ENCODE measurements at regions not wholly inside any gene's neighbourhood (a gene's known extent, or its start where the extent isn't known, plus 50 kb on each side); places are given as distances from the start of the nearest gene placed in this dataset.

DNA sequence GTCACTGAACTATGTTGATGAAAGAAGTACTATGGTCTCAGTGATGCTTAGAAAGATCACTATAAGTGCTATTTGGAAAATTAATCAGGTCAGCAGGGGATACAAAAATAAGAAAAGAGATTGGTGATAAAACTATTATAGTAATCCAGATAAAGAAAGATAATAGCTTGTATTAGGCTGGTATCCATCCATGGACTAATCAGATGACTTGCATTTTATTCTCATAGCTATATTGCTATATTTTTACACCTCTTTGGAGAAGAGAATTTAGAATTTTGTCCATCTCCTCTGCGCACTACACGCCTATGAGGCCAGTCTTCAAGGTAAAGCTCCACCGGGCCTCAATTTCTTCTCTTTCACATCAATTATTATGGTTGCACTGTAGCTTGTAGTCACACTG is 635.1 kb upstream of the DDX18 start:
- no peak overlapping the region for H2AFZ ChIP-seq (ENCODE audit: low read length)
- H3K79me2 ChIP-seq (ENCODE audit: insufficient read depth, low read length), result no peaks in the 10 kb centered on the region
- H3K9me3 ChIP-seq (ENCODE audit: low read depth, low read length), result no peaks in the 10 kb centered on the region
- no peak overlapping the region for H3K27ac ChIP-seq (ENCODE audit: low read depth, low read length)
- DNase-seq (ENCODE audit: insufficient read length, low spot score, missing footprints), result no peak
- H3K4me2 ChIP-seq (ENCODE audit: insufficient read depth, low read length), result no peak overlapping the region
- no peaks in the 10 kb centered on the region for H3K4me1 ChIP-seq (ENCODE audit: insufficient read depth, low read length)
- H4K20me1 ChIP-seq (ENCODE audit: insufficient read depth, low read length), result no peaks in the 10 kb centered on the region
- no peaks in the 10 kb centered on the region for H3K27me3 ChIP-seq (ENCODE audit: insufficient read depth, low read length)
- no peak overlapping the region for H3K4me3 ChIP-seq (ENCODE audit: insufficient read depth, low read length)
- no peaks in the 10 kb centered on the region for H3K36me3 ChIP-seq (ENCODE audit: insufficient read depth, low read length)
- no peak for TF ChIP-seq CTCF (IDR thresholded peaks at IDR 0.05; ENCODE audit: extremely low read depth, low read depth, low read length)

GRCh38 chr2:117190856-117191559 is 623.5 kb upstream of the DDX18 start:
- no peaks in the 10 kb centered on the region for H3K79me2 ChIP-seq (ENCODE audit: insufficient read depth, low read length)
- H3K9me3 ChIP-seq (ENCODE audit: low read depth, low read length), result peaks cover 5% of the 10 kb centered on the region
- H3K4me2 ChIP-seq (ENCODE audit: insufficient read depth, low read length), result no peak overlapping the region
- no peak for DNase-seq (ENCODE audit: insufficient read length, low spot score, missing footprints)
- H3K27ac ChIP-seq (ENCODE audit: low read depth, low read length), result no peak overlapping the region
- H4K20me1 ChIP-seq (ENCODE audit: insufficient read depth, low read length), result no peaks in the 10 kb centered on the region
- H3K36me3 ChIP-seq (ENCODE audit: insufficient read depth, low read length), result no peaks in the 10 kb centered on the region
- H3K4me1 ChIP-seq (ENCODE audit: insufficient read depth, low read length), result no peaks in the 10 kb centered on the region
- no peaks in the 10 kb centered on the region for H3K27me3 ChIP-seq (ENCODE audit: insufficient read depth, low read length)
- H3K4me3 ChIP-seq (ENCODE audit: insufficient read depth, low read length), result no peak overlapping the region
- H2AFZ ChIP-seq (ENCODE audit: low read length), result no peak overlapping the region
- no peak for TF ChIP-seq CTCF (IDR thresholded peaks at IDR 0.05; ENCODE audit: extremely low read depth, low read depth, low read length)

- TF ChIP-seq CTCF (IDR thresholded peaks at IDR 0.05; ENCODE audit: extremely low read depth, low read depth, low read length), result no peak
- no peak overlapping the region for H2AFZ ChIP-seq (ENCODE audit: low read length)
- H3K4me3 ChIP-seq (ENCODE audit: insufficient read depth, low read length), result no peak overlapping the region
- H4K20me1 ChIP-seq (ENCODE audit: insufficient read depth, low read length), result no peaks in the 10 kb centered on the region
- DNase-seq (ENCODE audit: insufficient read length, low spot score, missing footprints), result no peak
- no peaks in the 10 kb centered on the region for H3K4me1 ChIP-seq (ENCODE audit: insufficient read depth, low read length)
- H3K27ac ChIP-seq (ENCODE audit: low read depth, low read length), result no peak overlapping the region
- peaks cover 2% of the 10 kb centered on the region for H3K9me3 ChIP-seq (ENCODE audit: low read depth, low read length)
- no peak overlapping the region for H3K4me2 ChIP-seq (ENCODE audit: insufficient read depth, low read length)
- no peaks in the 10 kb centered on the region for H3K79me2 ChIP-seq (ENCODE audit: insufficient read depth, low read length)
- H3K27me3 ChIP-seq (ENCODE audit: insufficient read depth, low read length), result no peaks in the 10 kb centered on the region
- no peaks in the 10 kb centered on the region for H3K36me3 ChIP-seq (ENCODE audit: insufficient read depth, low read length)
Measured at GRCh38 chr2:117195381-117195780, 619.1 kb upstream of the DDX18 start.

- no peak overlapping the region for H3K4me3 ChIP-seq (ENCODE audit: insufficient read depth, low read length)
- no peak for DNase-seq (ENCODE audit: insufficient read length, low spot score, missing footprints)
Measured at GRCh38 chr2:117199511-117199910, 615.0 kb upstream of the DDX18 start.

More at GRCh38 chr2:117199511-117199910, 615.0 kb upstream of the DDX18 start:
- Histone ChIP-seq H3K9me3 (ENCODE audit: low read depth, low read length) (no peaks in the 10 kb centered on the region), H3K4me1 (ENCODE audit: insufficient read depth, low read length) (no peaks in the 10 kb centered on the region), H3K4me2 (ENCODE audit: insufficient read depth, low read length) (no peak overlapping the region), H3K36me3 (ENCODE audit: insufficient read depth, low read length) (no peaks in the 10 kb centered on the region), H3K79me2 (ENCODE audit: insufficient read depth, low read length) (no peaks in the 10 kb centered on the region), H3K27ac (ENCODE audit: low read depth, low read length) (no peak overlapping the region), H3K27me3 (ENCODE audit: insufficient read depth, low read length) (no peaks in the 10 kb centered on the region), H2AFZ (ENCODE audit: low read length) (no peak overlapping the region), H4K20me1 (ENCODE audit: insufficient read depth, low read length) (no peaks in the 10 kb centered on the region)
- no peak for TF ChIP-seq CTCF (IDR thresholded peaks at IDR 0.05; ENCODE audit: extremely low read depth, low read depth, low read length)

All from osteoblast (primary cell).